GM12878 (cell line): ENCODE measurements at regions not wholly inside any gene's neighbourhood (a gene's known extent, or its start where the extent isn't known, plus 50 kb on each side); places are given as distances from the start of the nearest gene placed in this dataset.
"Not testable (repeated sequence)": the region's sequence is repeated elsewhere in the genome, so short reads cannot be mapped to it uniquely, and the experiment has no call there.

Experiments used
- BRCA1 ChIP-seq: IDR thresholded peaks from 2 replicates; pipeline ENCODE4 v1.6.1; 2011; ENCODE audit warnings: low read depth, low read length, improper control_type of control experiment
- CTCF ChIP-seq, 3 experiments: IDR thresholded peaks in 2 of 3; conservative IDR thresholded peaks in 1 of 3; 2 replicates each; pipeline ENCODE4 v1.5.1; 2011; ENCODE audit warnings: low read depth in 3 of 3, low read length in 3 of 3, mild to moderate bottlenecking in 3 of 3, control low read depth in 2 of 3, moderate library complexity in 2 of 3, inconsistent platforms in 1 of 3, mixed read lengths in 1 of 3; ENCODE audit not compliant: control insufficient read depth in 2 of 3, insufficient read depth in 1 of 3; ENCODE audit errors: extremely low read depth in 1 of 3
- HDAC2 ChIP-seq: fragments of 200-600 bp; sonication (generic); IDR thresholded peaks from 2 replicates; pipeline ENCODE4 v1.6.1; 2017
- POLR2A ChIP-seq: IDR thresholded peaks from 2 replicates; pipeline ENCODE4 v1.6.1; 2011; ENCODE audit warnings: low read depth, mild to moderate bottlenecking, low read length
- RAD21 ChIP-seq: IDR thresholded peaks from 2 replicates; pipeline ENCODE4 v1.6.1; 2011; ENCODE audit warnings: mild to moderate bottlenecking, low read depth, low read length, moderate library complexity; ENCODE audit not compliant: insufficient read depth
- RBBP5 ChIP-seq: fragments of 200-600 bp; sonication (generic); conservative IDR thresholded peaks from 2 replicates; pipeline ENCODE4 v1.6.1; 2016
- SUPT20H ChIP-seq: IDR thresholded peaks from 2 replicates; pipeline ENCODE4 v1.6.1; 2011; ENCODE audit warnings: low read depth, mild to moderate bottlenecking, low read length, moderate library complexity, borderline replicate concordance; ENCODE audit not compliant: control insufficient read depth
- ZNF274 ChIP-seq: IDR thresholded peaks from one replicate; pipeline ENCODE4 v1.8.0; 2011; ENCODE audit not compliant: insufficient read length, insufficient read depth

- not testable (repeated sequence) for TF ChIP-seq HDAC2; ZNF274; BRCA1; RAD21; CTCF (IDR thresholded peaks at IDR 0.05 in 2 of 3, conservative IDR thresholded peaks at IDR 0.05 in 1 of 3; ENCODE audit: control insufficient read depth in 2 of 3, extremely low read depth in 1 of 3, insufficient read depth in 1 of 3, low read depth in 3 of 3, low read length in 3 of 3); RBBP5; SUPT20H; POLR2A
Measured at GRCh38 chr22:25344366-25344765, 124.9 kb downstream of the CRYBB2 start.
